ENCODE measurements at regions not wholly inside any gene's neighbourhood (a gene's known extent, or its start where the extent isn't known, plus 50 kb on each side); places are given as distances from the start of the nearest gene placed in this dataset.

GRCh38 chr10:4751211-4751610 is 74.8 kb upstream of the AKR1E2 start:
- TF ChIP-seq CTCF (conservative IDR thresholded peaks at IDR 0.05; ENCODE audit: low read depth, low read length), result no peak
- no peak overlapping the region for H3K4me3 ChIP-seq (ENCODE audit: low read depth, low read length)
- no peak for DNase-seq (ENCODE audit: low read depth)

GRCh38 chr10:4749271-4749574 is 76.8 kb upstream of the AKR1E2 start:
- no peak for DNase-seq (ENCODE audit: low read depth)
- no peak overlapping the region for H3K4me3 ChIP-seq (ENCODE audit: low read depth, low read length)
- no peak for TF ChIP-seq CTCF (conservative IDR thresholded peaks at IDR 0.05; ENCODE audit: low read depth, low read length)

GRCh38 chr10:4748491-4749270 is 77.3 kb upstream of the AKR1E2 start:
- TF ChIP-seq CTCF (conservative IDR thresholded peaks at IDR 0.05; ENCODE audit: low read depth, low read length), result no peak
- no peak overlapping the region for H3K4me3 ChIP-seq (ENCODE audit: low read depth, low read length)
- no peak for DNase-seq (ENCODE audit: low read depth)

- no peak overlapping the region for H3K4me3 ChIP-seq (ENCODE audit: low read depth, low read length)
- no peak for DNase-seq (ENCODE audit: low read depth)
- TF ChIP-seq CTCF (conservative IDR thresholded peaks at IDR 0.05; ENCODE audit: low read depth, low read length), result no peak
Measured at GRCh38 chr10:4742217-4742616, 83.8 kb upstream of the AKR1E2 start.

GRCh38 chr10:4740471-4740870 is 85.5 kb upstream of the AKR1E2 start:
- TF ChIP-seq CTCF (conservative IDR thresholded peaks at IDR 0.05; ENCODE audit: low read depth, low read length), result no peak
- peak; percentile 57 for DNase-seq (ENCODE audit: low read depth)
- H3K4me3 ChIP-seq (ENCODE audit: low read depth, low read length), result no peak overlapping the region

GRCh38 chr10:4736608-4737007 is 89.4 kb upstream of the AKR1E2 start:
- DNase-seq (ENCODE audit: low read depth), result no peak
- no peak overlapping the region for H3K4me3 ChIP-seq (ENCODE audit: low read depth, low read length)

More at GRCh38 chr10:4736608-4737007, 89.4 kb upstream of the AKR1E2 start:
- TF ChIP-seq CTCF (conservative IDR thresholded peaks at IDR 0.05; ENCODE audit: low read depth, low read length), result no peak
